Lower leg skin (tissue), 3 donors: ENCODE measurements at regions not wholly inside any gene's neighbourhood (a gene's known extent, or its start where the extent isn't known, plus 50 kb on each side); places are given as distances from the start of the nearest gene placed in this dataset.

Source experiments
- POLR2A ChIP-seq, 2 donors: fragments of 450-650 bp; IDR thresholded peaks; one replicate each; pipeline ENCODE4 v1.6.1; 2016 to 2017; ENCODE audit warnings: antibody characterized with exemption in 2 of 2, mild to moderate bottlenecking in 1 of 2, moderate library complexity in 1 of 2
- TF ChIP-seq, protein P1 (sequence below), 3 donors: fragments of 450-650 bp; IDR thresholded peaks; one replicate each; pipeline ENCODE4 v1.5.1; 2016; ENCODE audit warnings: antibody characterized with exemption in 3 of 3, mild to moderate bottlenecking in 3 of 3, moderate library complexity in 2 of 3

DNA sequence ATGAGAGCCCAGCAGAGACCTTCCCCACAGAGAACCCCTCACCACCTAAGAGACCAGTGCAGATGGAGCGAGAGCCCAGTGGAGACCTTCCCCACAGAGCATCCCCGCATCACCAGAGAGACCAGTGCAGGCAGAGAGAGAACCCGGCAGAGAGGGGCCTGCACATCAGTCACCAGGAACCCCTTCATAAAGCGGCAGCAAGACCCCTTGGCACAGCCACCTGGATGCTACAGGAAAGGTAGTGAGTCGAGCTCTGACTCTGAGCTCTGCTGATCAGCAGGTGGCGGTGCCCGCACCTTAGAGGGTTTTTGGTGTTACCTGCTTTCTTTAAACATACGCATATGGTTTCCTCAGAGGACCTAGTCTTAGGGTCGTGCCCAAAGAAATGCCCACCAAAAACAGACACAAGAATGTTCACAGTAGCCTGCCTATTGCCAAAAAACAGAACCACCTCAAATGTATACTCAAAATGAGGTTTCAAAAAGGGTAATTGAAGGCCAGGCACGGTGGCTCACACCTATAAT, 678.7 kb downstream of the BRD1 start:
- no peak for TF ChIP-seq POLR2A (IDR thresholded peaks at IDR 0.05)
- TF ChIP-seq, protein P1, sequence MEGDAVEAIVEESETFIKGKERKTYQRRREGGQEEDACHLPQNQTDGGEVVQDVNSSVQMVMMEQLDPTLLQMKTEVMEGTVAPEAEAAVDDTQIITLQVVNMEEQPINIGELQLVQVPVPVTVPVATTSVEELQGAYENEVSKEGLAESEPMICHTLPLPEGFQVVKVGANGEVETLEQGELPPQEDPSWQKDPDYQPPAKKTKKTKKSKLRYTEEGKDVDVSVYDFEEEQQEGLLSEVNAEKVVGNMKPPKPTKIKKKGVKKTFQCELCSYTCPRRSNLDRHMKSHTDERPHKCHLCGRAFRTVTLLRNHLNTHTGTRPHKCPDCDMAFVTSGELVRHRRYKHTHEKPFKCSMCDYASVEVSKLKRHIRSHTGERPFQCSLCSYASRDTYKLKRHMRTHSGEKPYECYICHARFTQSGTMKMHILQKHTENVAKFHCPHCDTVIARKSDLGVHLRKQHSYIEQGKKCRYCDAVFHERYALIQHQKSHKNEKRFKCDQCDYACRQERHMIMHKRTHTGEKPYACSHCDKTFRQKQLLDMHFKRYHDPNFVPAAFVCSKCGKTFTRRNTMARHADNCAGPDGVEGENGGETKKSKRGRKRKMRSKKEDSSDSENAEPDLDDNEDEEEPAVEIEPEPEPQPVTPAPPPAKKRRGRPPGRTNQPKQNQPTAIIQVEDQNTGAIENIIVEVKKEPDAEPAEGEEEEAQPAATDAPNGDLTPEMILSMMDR (IDR thresholded peaks at IDR 0.05) = no peak
